Cardiac septum (tissue), 1 donor: ENCODE measurements at regions not wholly inside any gene's neighbourhood (a gene's known extent, or its start where the extent isn't known, plus 50 kb on each side); places are given as distances from the start of the nearest gene placed in this dataset.
"Not testable (repeated sequence)": the region's sequence is repeated elsewhere in the genome, so short reads cannot be mapped to it uniquely, and the experiment has no call there.

Experiments
- DNase-seq: peaks from one replicate; pipeline ENCODE4 v3.0.0-alpha.2; 2020; ENCODE audit warnings: low spot score
- intact Hi-C: fragments of 100-400 bp; cut with DNase I; formaldehyde crosslinking; loops from one replicate; pipeline ENCODE4 v1.14.0; 2022
- donor health status: DM: no; HTN: no; CAD: no.

- no peak for DNase-seq
- intact Hi-C loops, result no loop called here
Observed at GRCh38 chr9:31733166-31733565, 651.3 kb upstream of the ACO1 start.

- DNase-seq, result no peak
- intact Hi-C loops, result no loop called here
Observed at GRCh38 chr9:31736581-31737179, 647.8 kb upstream of the ACO1 start.

- DNase-seq, result no peak
- intact Hi-C loops, result no loop called here
Observed at GRCh38 chr9:31740705-31741104, 643.7 kb upstream of the ACO1 start.

GRCh38 chr9:31744589-31744988 is 639.9 kb upstream of the ACO1 start:
- intact Hi-C loops, result no loop called here

GRCh38 chr9:31745468-31745867 is 639.0 kb upstream of the ACO1 start:
- DNase-seq, result no peak

More at GRCh38 chr9:31744589-31744988, 639.9 kb upstream of the ACO1 start:
- no peak for DNase-seq

GRCh38 chr9:31745886-31746285 is 638.6 kb upstream of the ACO1 start:
- no peak for DNase-seq
- intact Hi-C loops, result no loop called here

More at GRCh38 chr9:31745468-31745867, 639.0 kb upstream of the ACO1 start:
- intact Hi-C loops, result no loop called here

GRCh38 chr9:31753756-31754155 is 630.7 kb upstream of the ACO1 start:
- intact Hi-C loops, result no loop called here
- DNase-seq, result no peak

GRCh38 chr9:31759703-31760102 is 624.7 kb upstream of the ACO1 start:
- intact Hi-C loops, result no loop called here
- DNase-seq, result no peak

- DNase-seq, intact Hi-C loops: not testable (repeated sequence)
Observed at GRCh38 chr9:31774021-31774420, 610.4 kb upstream of the ACO1 start.

- intact Hi-C loops, result no loop called here
- DNase-seq, result no peak
Observed at GRCh38 chr9:31774571-31774970, 609.9 kb upstream of the ACO1 start.

GRCh38 chr9:31776471-31776870 is 608.0 kb upstream of the ACO1 start:
- no peak for DNase-seq
- intact Hi-C loops, result no loop called here

- intact Hi-C loops, result no loop called here
- no peak for DNase-seq
Observed at GRCh38 chr9:31783491-31783890, 601.0 kb upstream of the ACO1 start.

GRCh38 chr9:31790720-31791119 is 593.7 kb upstream of the ACO1 start:
- intact Hi-C loops, result no loop called here
- no peak for DNase-seq

- intact Hi-C loops, result no loop called here
- DNase-seq, result no peak
Observed at GRCh38 chr9:31799953-31800609, 584.4 kb upstream of the ACO1 start.

- intact Hi-C loops, result no loop called here
- DNase-seq, result no peak
Observed at GRCh38 chr9:31807574-31808256, 576.7 kb upstream of the ACO1 start.

- DNase-seq, result no peak
- intact Hi-C loops, result no loop called here
Observed at GRCh38 chr9:31808766-31809165, 575.7 kb upstream of the ACO1 start.

- no peak for DNase-seq
- intact Hi-C loops, result no loop called here
Observed at GRCh38 chr9:31820426-31820825, 564.0 kb upstream of the ACO1 start.

- intact Hi-C loops, result no loop called here
- DNase-seq, result no peak
Observed at GRCh38 chr9:31821583-31821982, 562.9 kb upstream of the ACO1 start.

- no peak for DNase-seq
- intact Hi-C loops, result no loop called here
Observed at GRCh38 chr9:31823365-31823764, 561.1 kb upstream of the ACO1 start.

GRCh38 chr9:31824860-31825259 is 559.6 kb upstream of the ACO1 start:
- intact Hi-C loops, result no loop called here
- no peak for DNase-seq

GRCh38 chr9:31837211-31837610 is 547.2 kb upstream of the ACO1 start:
- intact Hi-C loops, result no loop called here
- DNase-seq, result no peak
